Heart left ventricle (tissue), 13 donors: ENCODE measurements at regions not wholly inside any gene's neighbourhood (a gene's known extent, or its start where the extent isn't known, plus 50 kb on each side); places are given as distances from the start of the nearest gene placed in this dataset.

Source experiments
- CTCF ChIP-seq, 12 donors: fragments of 200-600 bp; sonication (generic) in 4 of 12; IDR thresholded peaks; one replicate each; pipeline versions ENCODE4 v1.5.0 to v1.8.0; 2018 to 2022; ENCODE audit warnings: antibody characterized with exemption in 12 of 12, mild to moderate bottlenecking in 5 of 12
- POLR2A ChIP-seq, 2 donors: fragments of 450-650 bp; IDR thresholded peaks; one replicate each; pipeline ENCODE4 v1.6.1; 2017; ENCODE audit warnings: antibody characterized with exemption in 2 of 2, mild to moderate bottlenecking in 2 of 2, moderate library complexity in 2 of 2
- donor health status: ischemic (EF 13 %, LVEDD 7.1; RV severe dilation, severe dysfunction).
- donor health status: DM: no; HTN: yes; CAD: no.
- donor health status: DM: no; HTN: no; CAD: no.
- donor health status: ischemic (EF 25% LVEDD 6.9; RV normal size, moderate dysfunction).
- donor health status: ischemic (EF 25% LVEDD 5.7; RV mildly dilated, moderate dysfunction).
- donor health status: ischemic (EF 35%, LVEDD 5.7; RV mildly dilated, moderate dysfunction).
- donor health status: nonischemic (EF 11% LVEDD 7.7; RV severe dilation, severe dysfunction).
- donor health status: DM: yes; HTN: yes; CAD: no.
- donor health status: PGD.
- donor health status: ischemic (EF 29% LVEDD 5.4; RV normal size, mild dysfunction).
- donor health status: nonischemic (EF 23%, LVEDD 6.1; RV moderate dilation, normal function).

DNA sequence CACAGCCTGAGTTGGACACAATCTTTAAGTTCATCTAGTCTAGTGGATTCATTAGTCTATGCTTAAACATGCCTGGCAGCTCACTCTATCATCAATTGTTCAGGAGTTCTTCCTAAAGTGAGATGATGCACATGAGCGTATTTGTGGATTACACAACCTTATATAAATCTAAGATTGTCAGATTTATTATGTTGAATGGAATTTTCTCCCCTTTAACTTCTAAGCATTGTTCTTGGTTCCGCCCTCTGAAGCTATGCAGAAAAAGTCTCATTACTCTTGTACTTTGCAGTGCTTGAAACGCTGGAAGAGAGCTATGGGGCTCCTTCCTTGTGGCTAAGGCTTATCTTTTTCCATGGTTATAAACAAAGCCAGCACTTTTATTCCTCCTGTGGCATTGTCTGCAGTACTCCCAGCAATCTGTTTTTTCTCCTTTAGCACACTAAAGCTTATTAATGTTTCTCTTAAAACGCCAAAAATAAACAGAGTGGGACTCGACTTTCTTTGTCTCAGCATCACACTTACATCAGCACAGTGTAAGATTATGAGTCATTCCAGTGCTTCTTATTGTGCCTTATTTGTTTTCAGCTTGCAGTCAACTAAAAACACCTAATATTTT, 316.8 kb upstream of the CAMK1G start:
- TF ChIP-seq CTCF (IDR thresholded peaks at IDR 0.05): no peak
- no peak for TF ChIP-seq POLR2A (IDR thresholded peaks at IDR 0.05)
